ENCODE measurements at regions not wholly inside any gene's neighbourhood (a gene's known extent, or its start where the extent isn't known, plus 50 kb on each side); places are given as distances from the start of the nearest gene placed in this dataset.

DNA sequence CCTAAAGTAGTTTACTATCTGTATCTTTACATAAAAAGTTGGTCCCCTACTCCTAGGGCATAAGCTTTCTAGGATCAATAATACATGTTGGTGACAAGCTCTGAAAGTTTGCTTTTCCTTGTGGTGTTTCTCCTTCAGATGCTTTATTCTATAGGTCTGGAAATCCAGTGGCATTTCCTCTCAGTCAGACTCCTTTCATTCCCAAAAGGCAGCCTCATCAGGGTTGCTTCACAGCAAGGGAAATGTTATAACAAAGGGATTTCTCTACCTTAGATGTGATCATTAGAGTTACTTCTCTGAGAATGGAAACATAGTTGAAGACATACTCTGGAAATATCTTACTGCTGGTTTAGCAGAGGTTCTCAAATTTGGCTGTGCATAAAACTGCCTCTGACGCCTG is 1072.4 kb upstream of the ZEB2 start:
- TF ChIP-seq ZNF565 (CRISPR knock-in tag; conservative IDR thresholded peaks at IDR 0.05; ENCODE audit: low read depth), result no peak
- no peak for TF ChIP-seq ZNF70 (CRISPR knock-in tag; IDR thresholded peaks at IDR 0.05)
- TF ChIP-seq TCF4 (CRISPR knock-in tag; IDR thresholded peaks at IDR 0.05; ENCODE audit: borderline replicate concordance), result no peak
- TF ChIP-seq PPARA (CRISPR knock-in tag; IDR thresholded peaks at IDR 0.05; ENCODE audit: borderline replicate concordance), result no peak
- no peak for TF ChIP-seq OSR1 (CRISPR knock-in tag; IDR thresholded peaks at IDR 0.05)
- TF ChIP-seq, protein P1, sequence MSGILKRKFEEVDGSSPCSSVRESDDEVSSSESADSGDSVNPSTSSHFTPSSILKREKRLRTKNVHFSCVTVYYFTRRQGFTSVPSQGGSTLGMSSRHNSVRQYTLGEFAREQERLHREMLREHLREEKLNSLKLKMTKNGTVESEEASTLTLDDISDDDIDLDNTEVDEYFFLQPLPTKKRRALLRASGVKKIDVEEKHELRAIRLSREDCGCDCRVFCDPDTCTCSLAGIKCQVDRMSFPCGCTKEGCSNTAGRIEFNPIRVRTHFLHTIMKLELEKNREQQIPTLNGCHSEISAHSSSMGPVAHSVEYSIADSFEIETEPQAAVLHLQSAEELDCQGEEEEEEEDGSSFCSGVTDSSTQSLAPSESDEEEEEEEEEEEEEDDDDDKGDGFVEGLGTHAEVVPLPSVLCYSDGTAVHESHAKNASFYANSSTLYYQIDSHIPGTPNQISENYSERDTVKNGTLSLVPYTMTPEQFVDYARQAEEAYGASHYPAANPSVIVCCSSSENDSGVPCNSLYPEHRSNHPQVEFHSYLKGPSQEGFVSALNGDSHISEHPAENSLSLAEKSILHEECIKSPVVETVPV (CRISPR knock-in tag; IDR thresholded peaks at IDR 0.05), result no peak
- no peak for TF ChIP-seq TOX (CRISPR knock-in tag; IDR thresholded peaks at IDR 0.05; ENCODE audit: borderline replicate concordance)
- no peak for TF ChIP-seq RARB (CRISPR knock-in tag; IDR thresholded peaks at IDR 0.05)
- TF ChIP-seq, protein P2, sequence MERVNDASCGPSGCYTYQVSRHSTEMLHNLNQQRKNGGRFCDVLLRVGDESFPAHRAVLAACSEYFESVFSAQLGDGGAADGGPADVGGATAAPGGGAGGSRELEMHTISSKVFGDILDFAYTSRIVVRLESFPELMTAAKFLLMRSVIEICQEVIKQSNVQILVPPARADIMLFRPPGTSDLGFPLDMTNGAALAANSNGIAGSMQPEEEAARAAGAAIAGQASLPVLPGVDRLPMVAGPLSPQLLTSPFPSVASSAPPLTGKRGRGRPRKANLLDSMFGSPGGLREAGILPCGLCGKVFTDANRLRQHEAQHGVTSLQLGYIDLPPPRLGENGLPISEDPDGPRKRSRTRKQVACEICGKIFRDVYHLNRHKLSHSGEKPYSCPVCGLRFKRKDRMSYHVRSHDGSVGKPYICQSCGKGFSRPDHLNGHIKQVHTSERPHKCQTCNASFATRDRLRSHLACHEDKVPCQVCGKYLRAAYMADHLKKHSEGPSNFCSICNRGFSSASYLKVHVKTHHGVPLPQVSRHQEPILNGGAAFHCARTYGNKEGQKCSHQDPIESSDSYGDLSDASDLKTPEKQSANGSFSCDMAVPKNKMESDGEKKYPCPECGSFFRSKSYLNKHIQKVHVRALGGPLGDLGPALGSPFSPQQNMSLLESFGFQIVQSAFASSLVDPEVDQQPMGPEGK (CRISPR knock-in tag; IDR thresholded peaks at IDR 0.05; ENCODE audit: borderline replicate concordance), result no peak
